ENCODE measurements at regions not wholly inside any gene's neighbourhood (a gene's known extent, or its start where the extent isn't known, plus 50 kb on each side); places are given as distances from the start of the nearest gene placed in this dataset.

GRCh38 chrX:16464369-16464768, 185.6 kb upstream of the S100G start:
- TF ChIP-seq CTCF (conservative IDR thresholded peaks at IDR 0.05; ENCODE audit: control insufficient read depth, insufficient read depth, low read depth, low read length), result no peak
- no peak for DNase-seq (ENCODE audit: low read depth)
- no peak overlapping the region for H3K4me3 ChIP-seq (ENCODE audit: control insufficient read depth, low read depth, low read length)

- H3K4me3 ChIP-seq (ENCODE audit: control insufficient read depth, low read depth, low read length), result no peak overlapping the region
- DNase-seq (ENCODE audit: low read depth), result peak; percentile 78
- no peak for TF ChIP-seq CTCF (conservative IDR thresholded peaks at IDR 0.05; ENCODE audit: control insufficient read depth, insufficient read depth, low read depth, low read length)
Measured at GRCh38 chrX:16465081-16465876, 184.7 kb upstream of the S100G start.

- no peak for TF ChIP-seq CTCF (conservative IDR thresholded peaks at IDR 0.05; ENCODE audit: control insufficient read depth, insufficient read depth, low read depth, low read length)
- peak; percentile 36 for DNase-seq (ENCODE audit: low read depth)
- no peak overlapping the region for H3K4me3 ChIP-seq (ENCODE audit: control insufficient read depth, low read depth, low read length)
Measured at GRCh38 chrX:16466640-16467432, 183.1 kb upstream of the S100G start.

- no peak overlapping the region for H3K4me3 ChIP-seq (ENCODE audit: control insufficient read depth, low read depth, low read length)
- peak; percentile 14 for TF ChIP-seq CTCF (conservative IDR thresholded peaks at IDR 0.05; ENCODE audit: control insufficient read depth, insufficient read depth, low read depth, low read length)
- no peak for DNase-seq (ENCODE audit: low read depth)
Measured at GRCh38 chrX:16469870-16470269, 180.1 kb upstream of the S100G start.

GRCh38 chrX:16472345-16472744, 177.6 kb upstream of the S100G start:
- H3K4me3 ChIP-seq (ENCODE audit: control insufficient read depth, low read depth, low read length), result no peak overlapping the region
- TF ChIP-seq CTCF (conservative IDR thresholded peaks at IDR 0.05; ENCODE audit: control insufficient read depth, insufficient read depth, low read depth, low read length), result no peak
- DNase-seq (ENCODE audit: low read depth), result no peak

GRCh38 chrX:16474511-16474910, 175.4 kb upstream of the S100G start:
- TF ChIP-seq CTCF (conservative IDR thresholded peaks at IDR 0.05; ENCODE audit: control insufficient read depth, insufficient read depth, low read depth, low read length), result no peak
- no peak overlapping the region for H3K4me3 ChIP-seq (ENCODE audit: control insufficient read depth, low read depth, low read length)
- DNase-seq (ENCODE audit: low read depth), result no peak
